Body of pancreas (tissue), 4 donors: ENCODE measurements at regions not wholly inside any gene's neighbourhood (a gene's known extent, or its start where the extent isn't known, plus 50 kb on each side); places are given as distances from the start of the nearest gene placed in this dataset.

ENCODE experiments used
- CTCF ChIP-seq, 7 experiments: fragments of 450-650 bp in 4 of 7; fragments of 200-600 bp in 3 of 7; sonication (generic) in 3 of 7; IDR thresholded peaks; one replicate each; pipeline ENCODE4 v1.5.1; 2016 to 2019; ENCODE audit warnings: antibody characterized with exemption in 7 of 7
- POLR2A ChIP-seq, 3 donors: fragments of 450-650 bp; IDR thresholded peaks; one replicate each; pipeline ENCODE4 v1.6.1; 2016; ENCODE audit warnings: antibody characterized with exemption in 3 of 3, mild to moderate bottlenecking in 2 of 3

- TF ChIP-seq CTCF (IDR thresholded peaks at IDR 0.05), result no peak
- no peak for TF ChIP-seq POLR2A (IDR thresholded peaks at IDR 0.05)
These were observed 105.2 kb upstream of the UMPS start for GRCh38 chr3:124625074-124625473.
